ENCODE measurements at regions not wholly inside any gene's neighbourhood (a gene's known extent, or its start where the extent isn't known, plus 50 kb on each side); places are given as distances from the start of the nearest gene placed in this dataset.
"Not testable (repeated sequence)": the region's sequence is repeated elsewhere in the genome, so short reads cannot be mapped to it uniquely, and the experiment has no call there.

DNA sequence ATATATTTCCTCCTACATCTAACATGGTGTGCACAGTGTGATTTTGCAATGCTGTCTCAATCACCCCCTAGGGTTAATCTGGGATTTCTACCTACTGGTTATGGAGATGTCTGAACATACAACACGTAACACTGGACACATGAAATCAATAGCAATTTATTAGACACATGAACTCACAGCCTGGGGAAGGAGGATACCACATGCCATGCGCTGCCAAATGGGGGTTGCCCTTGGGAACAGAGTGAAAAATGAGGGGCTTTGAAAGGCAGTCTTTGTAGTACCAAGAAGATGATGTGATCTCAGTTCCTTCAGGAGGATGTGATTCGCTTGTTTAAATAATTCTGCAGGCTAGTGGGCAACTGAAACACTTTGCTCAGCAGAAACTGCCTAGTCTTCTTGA, 253.6 kb upstream of the LRRC4C start:
- H3K4me3 ChIP-seq: no peak overlapping the region
- H3K36me3 ChIP-seq: no peaks in the 10 kb centered on the region
- no peaks in the 10 kb centered on the region for H3K27me3 ChIP-seq
- H3K27ac ChIP-seq: no peak overlapping the region
- DNase-seq: no peak
- TF ChIP-seq EP300 (IDR thresholded peaks at IDR 0.05; ENCODE audit: low read depth) (no peak), POLR2A (IDR thresholded peaks at IDR 0.05) (no peak), POLR2AphosphoS5 (IDR thresholded peaks at IDR 0.05) (no peak)
- TF ChIP-seq, protein P1, sequence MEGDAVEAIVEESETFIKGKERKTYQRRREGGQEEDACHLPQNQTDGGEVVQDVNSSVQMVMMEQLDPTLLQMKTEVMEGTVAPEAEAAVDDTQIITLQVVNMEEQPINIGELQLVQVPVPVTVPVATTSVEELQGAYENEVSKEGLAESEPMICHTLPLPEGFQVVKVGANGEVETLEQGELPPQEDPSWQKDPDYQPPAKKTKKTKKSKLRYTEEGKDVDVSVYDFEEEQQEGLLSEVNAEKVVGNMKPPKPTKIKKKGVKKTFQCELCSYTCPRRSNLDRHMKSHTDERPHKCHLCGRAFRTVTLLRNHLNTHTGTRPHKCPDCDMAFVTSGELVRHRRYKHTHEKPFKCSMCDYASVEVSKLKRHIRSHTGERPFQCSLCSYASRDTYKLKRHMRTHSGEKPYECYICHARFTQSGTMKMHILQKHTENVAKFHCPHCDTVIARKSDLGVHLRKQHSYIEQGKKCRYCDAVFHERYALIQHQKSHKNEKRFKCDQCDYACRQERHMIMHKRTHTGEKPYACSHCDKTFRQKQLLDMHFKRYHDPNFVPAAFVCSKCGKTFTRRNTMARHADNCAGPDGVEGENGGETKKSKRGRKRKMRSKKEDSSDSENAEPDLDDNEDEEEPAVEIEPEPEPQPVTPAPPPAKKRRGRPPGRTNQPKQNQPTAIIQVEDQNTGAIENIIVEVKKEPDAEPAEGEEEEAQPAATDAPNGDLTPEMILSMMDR (IDR thresholded peaks at IDR 0.05): no peak
- intact Hi-C loops (cut with DNase I; ENCODE audit: low total_unique reads) (no loop called here), in situ Hi-C loops (cut with MboI; ENCODE audit: low pct_ligation_motif_present in 1 of 4, low pct_unique_long_range_greater_than_20kb in 1 of 4, low sequenced_read_pairs in 3 of 4) (no loop called here)
- WGBS, 2 donors (ENCODE audit: low coverage in 1 of 2): 83 to 91% methylated on average over 3 of the region's 3 CpGs
- no peaks in the 10 kb centered on the region for H3K4me1 ChIP-seq
- H3K9me3 ChIP-seq: no peaks in the 10 kb centered on the region

DNA sequence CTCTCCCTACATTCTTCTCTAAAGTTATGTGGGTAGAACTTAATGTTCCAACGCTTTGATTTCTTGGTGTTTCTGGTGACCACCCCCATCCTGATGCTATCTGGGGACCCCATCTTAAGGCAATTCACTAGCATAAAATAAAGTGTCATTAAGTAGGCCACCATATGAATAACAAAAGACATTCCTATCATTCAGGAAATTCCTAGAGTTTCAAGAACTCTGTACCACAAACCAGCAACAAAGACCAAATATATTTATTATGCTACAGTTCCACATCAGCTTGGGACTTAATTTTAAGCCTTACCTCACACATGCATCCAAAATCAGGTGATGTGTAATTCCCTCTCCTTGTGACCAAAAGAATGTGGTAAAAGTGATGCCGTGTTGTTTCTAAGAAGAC, 254.6 kb upstream of the LRRC4C start:
- DNase-seq: no peak
- H3K4me3 ChIP-seq: no peak overlapping the region
- in situ Hi-C loops (cut with MboI; ENCODE audit: low pct_ligation_motif_present in 1 of 4, low pct_unique_long_range_greater_than_20kb in 1 of 4, low sequenced_read_pairs in 3 of 4): no loop called here
- WGBS, 2 donors (ENCODE audit: low coverage in 1 of 2): 65 to 75% methylated on average over 2 of the region's 2 CpGs
- H3K36me3 ChIP-seq: no peaks in the 10 kb centered on the region
- no peaks in the 10 kb centered on the region for H3K9me3 ChIP-seq
- no peaks in the 10 kb centered on the region for H3K4me1 ChIP-seq
- no peaks in the 10 kb centered on the region for H3K27me3 ChIP-seq
- TF ChIP-seq, protein P1 (IDR thresholded peaks at IDR 0.05): no peak
- TF ChIP-seq POLR2AphosphoS5 (IDR thresholded peaks at IDR 0.05) (no peak), EP300 (IDR thresholded peaks at IDR 0.05; ENCODE audit: low read depth) (no peak), POLR2A (IDR thresholded peaks at IDR 0.05) (no peak)
- intact Hi-C loops (cut with DNase I; ENCODE audit: low total_unique reads): no loop called here
- no peak overlapping the region for H3K27ac ChIP-seq

DNA sequence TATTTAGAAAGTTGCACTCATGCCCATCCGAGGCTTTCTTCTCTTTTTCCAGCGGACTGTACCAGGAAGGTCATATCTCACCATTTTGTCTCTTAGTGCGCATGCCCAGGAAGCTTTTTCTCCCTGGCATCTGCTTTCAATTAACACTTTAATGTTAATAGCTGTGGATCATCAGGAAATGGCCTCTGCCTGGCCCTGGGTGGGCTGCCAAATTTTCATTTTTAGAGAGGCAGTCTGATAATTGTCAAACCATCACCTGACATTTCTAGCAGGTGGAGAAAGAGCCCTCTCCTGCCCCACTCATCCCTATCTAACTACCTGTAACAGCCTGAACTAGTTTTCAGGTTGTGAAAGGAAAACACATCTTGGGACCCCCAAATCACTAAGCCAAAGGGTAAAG, 257.4 kb upstream of the LRRC4C start:
- intact Hi-C loops (cut with DNase I; ENCODE audit: low total_unique reads): no loop called here
- in situ Hi-C loops (cut with MboI; ENCODE audit: low pct_ligation_motif_present in 1 of 4, low pct_unique_long_range_greater_than_20kb in 1 of 4, low sequenced_read_pairs in 3 of 4): no loop called here
- no peaks in the 10 kb centered on the region for H3K36me3 ChIP-seq
- H3K4me3 ChIP-seq: no peak overlapping the region
- WGBS, 2 donors (ENCODE audit: low coverage in 1 of 2): 83 to 91% methylated on average over 3 of the region's 3 CpGs
- no peaks in the 10 kb centered on the region for H3K4me1 ChIP-seq
- H3K27me3 ChIP-seq: no peaks in the 10 kb centered on the region
- no peak for DNase-seq
- no peaks in the 10 kb centered on the region for H3K9me3 ChIP-seq
- H3K27ac ChIP-seq: no peak overlapping the region
- TF ChIP-seq POLR2AphosphoS5 (IDR thresholded peaks at IDR 0.05) (no peak), EP300 (IDR thresholded peaks at IDR 0.05; ENCODE audit: low read depth) (no peak), POLR2A (IDR thresholded peaks at IDR 0.05) (no peak)
- TF ChIP-seq, protein P1 (IDR thresholded peaks at IDR 0.05): no peak

DNA sequence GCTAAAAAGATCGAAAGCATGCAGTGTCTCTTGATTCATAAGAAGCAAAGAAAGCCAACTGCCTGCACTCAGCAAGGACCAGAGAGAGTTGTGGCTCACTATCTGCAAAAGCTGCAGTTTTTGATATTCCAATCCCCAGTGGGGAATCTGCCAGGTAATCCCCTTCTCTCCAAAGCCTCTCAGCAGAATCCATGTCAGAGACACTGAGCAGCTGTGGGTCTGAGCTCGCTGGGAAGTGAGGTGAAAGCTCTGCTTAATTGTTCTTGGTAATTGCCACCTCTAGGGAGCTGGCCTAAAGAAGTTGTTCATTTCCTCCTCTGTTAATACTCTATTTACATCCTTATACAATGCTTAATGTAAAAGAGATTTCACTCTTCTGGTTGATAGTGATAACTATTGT, 261.3 kb upstream of the LRRC4C start:
- WGBS, 2 donors (ENCODE audit: low coverage in 1 of 2): 38 to 60% methylated on average over 1 to 2 of the region's 2 CpGs
- Histone ChIP-seq H3K4me1 (no peaks in the 10 kb centered on the region), H3K9me3 (no peaks in the 10 kb centered on the region), H3K27ac (no peak overlapping the region), H3K36me3 (no peaks in the 10 kb centered on the region), H3K4me3 (no peak overlapping the region), H3K27me3 (no peaks in the 10 kb centered on the region)
- in situ Hi-C loops (cut with MboI; ENCODE audit: low pct_ligation_motif_present in 1 of 4, low pct_unique_long_range_greater_than_20kb in 1 of 4, low sequenced_read_pairs in 3 of 4): no loop called here
- intact Hi-C loops (cut with DNase I; ENCODE audit: low total_unique reads): no loop called here
- no peak for DNase-seq
- TF ChIP-seq, protein P1 (IDR thresholded peaks at IDR 0.05): no peak
- TF ChIP-seq POLR2A (IDR thresholded peaks at IDR 0.05) (no peak), POLR2AphosphoS5 (IDR thresholded peaks at IDR 0.05) (no peak), EP300 (IDR thresholded peaks at IDR 0.05; ENCODE audit: low read depth) (no peak)

DNA sequence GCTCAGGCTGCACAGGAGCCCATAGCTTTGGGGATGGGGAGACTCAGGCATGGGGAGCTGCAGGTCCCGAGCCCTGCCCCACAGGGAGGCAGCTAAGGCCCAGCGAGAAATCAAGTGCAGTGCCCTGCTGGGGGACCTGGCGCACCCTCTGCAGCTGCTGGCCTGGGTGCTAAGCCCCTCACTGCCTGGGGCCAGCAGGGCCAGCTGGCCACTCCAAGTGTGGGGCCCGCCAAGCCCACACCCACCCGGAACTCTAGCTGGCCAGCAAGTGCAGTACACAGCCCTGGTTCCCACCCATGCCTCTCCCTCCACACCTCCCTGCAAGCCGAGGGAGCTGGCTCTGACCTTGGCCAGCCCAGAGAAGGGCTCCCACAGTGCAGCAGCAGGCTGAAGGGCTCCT, 268.7 kb upstream of the LRRC4C start:
- DNase-seq; intact Hi-C loops (cut with DNase I; ENCODE audit: low total_unique reads); H3K9me3 ChIP-seq; H3K4me3 ChIP-seq; H3K36me3 ChIP-seq; in situ Hi-C loops (cut with MboI; ENCODE audit: low pct_ligation_motif_present in 1 of 4, low pct_unique_long_range_greater_than_20kb in 1 of 4, low sequenced_read_pairs in 3 of 4); H3K4me1 ChIP-seq; H3K27ac ChIP-seq; H3K27me3 ChIP-seq: not testable (repeated sequence)
- 87% methylated on average over 3 of the region's 6 CpGs; no CpG with 5 or more reads in 1 of the 2 donors for WGBS, 2 donors (ENCODE audit: low coverage in 1 of 2)

Data from transverse colon (tissue), 4 donors.